Cardiac fibroblast (primary cell): ENCODE measurements at regions not wholly inside any gene's neighbourhood (a gene's known extent, or its start where the extent isn't known, plus 50 kb on each side); places are given as distances from the start of the nearest gene placed in this dataset.

ENCODE experiments used
- DNase-seq, 2 donors: peaks; one replicate each; pipeline versions ENCODE4 v3.0.0 to v3.0.0-alpha.2; 2010; ENCODE audit warnings: low read depth in 2 of 2
- H3K4me3 ChIP-seq, 2 donors: replicated peaks in 1 of 2; 1 replicate in 1 of 2; 2 replicates in 1 of 2; pipeline ENCODE4 v1.5.1; 2011; ENCODE audit warnings: low read depth in 2 of 2, low read length in 2 of 2, mild to moderate bottlenecking in 2 of 2, moderate library complexity in 1 of 2
- TF ChIP-seq, protein P1 (sequence below): IDR thresholded peaks from one replicate; pipeline ENCODE4 v1.5.1; 2011; ENCODE audit warnings: low read depth, mild to moderate bottlenecking, low read length, inconsistent platforms

DNA sequence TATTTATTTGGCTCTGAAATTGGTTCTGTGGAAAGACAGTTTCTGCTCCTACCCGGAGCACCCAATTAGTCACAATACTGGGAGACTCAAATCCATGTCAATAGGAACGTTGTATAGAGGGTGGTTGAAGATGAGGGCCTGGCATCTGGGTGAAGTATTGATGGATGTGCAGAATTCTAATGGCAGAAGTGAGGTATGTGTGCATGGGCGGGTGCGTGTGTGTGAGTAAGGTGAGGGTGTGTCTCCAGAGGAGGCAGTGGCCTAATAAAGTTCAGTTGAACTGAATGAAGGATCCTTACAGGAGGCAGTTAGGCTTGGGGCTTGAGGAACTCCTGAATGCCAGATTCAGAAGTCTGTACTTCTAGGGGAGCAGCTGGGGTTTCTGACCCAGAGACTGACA is 71.8 kb upstream of the B3GAT1 start:
- no peak for DNase-seq
- H3K4me3 ChIP-seq = no peak overlapping the region
- TF ChIP-seq, protein P1, sequence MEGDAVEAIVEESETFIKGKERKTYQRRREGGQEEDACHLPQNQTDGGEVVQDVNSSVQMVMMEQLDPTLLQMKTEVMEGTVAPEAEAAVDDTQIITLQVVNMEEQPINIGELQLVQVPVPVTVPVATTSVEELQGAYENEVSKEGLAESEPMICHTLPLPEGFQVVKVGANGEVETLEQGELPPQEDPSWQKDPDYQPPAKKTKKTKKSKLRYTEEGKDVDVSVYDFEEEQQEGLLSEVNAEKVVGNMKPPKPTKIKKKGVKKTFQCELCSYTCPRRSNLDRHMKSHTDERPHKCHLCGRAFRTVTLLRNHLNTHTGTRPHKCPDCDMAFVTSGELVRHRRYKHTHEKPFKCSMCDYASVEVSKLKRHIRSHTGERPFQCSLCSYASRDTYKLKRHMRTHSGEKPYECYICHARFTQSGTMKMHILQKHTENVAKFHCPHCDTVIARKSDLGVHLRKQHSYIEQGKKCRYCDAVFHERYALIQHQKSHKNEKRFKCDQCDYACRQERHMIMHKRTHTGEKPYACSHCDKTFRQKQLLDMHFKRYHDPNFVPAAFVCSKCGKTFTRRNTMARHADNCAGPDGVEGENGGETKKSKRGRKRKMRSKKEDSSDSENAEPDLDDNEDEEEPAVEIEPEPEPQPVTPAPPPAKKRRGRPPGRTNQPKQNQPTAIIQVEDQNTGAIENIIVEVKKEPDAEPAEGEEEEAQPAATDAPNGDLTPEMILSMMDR = no peak

DNA sequence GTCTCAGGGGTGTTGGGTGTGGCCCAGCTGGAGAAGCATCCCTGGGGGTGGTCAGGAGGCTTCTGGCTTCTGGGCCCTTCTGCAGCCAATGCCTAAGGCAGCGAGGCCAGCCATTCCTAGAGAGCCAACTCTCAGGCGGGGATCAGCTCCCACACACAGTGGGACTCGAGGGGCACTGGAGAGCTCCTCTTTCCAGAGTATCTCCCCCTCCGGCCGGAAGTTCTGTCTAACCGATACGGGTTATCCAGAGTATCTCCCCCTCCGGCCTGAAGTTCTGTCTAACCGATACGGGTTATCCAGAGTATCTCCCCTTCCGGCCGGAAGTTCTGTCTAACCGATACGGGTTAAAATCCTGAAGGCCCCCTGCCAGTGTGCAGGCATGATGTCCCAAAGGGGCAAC is 71.2 kb upstream of the B3GAT1 start:
- TF ChIP-seq, protein P1 = no peak
- no peak for DNase-seq
- H3K4me3 ChIP-seq = no peak overlapping the region

DNA sequence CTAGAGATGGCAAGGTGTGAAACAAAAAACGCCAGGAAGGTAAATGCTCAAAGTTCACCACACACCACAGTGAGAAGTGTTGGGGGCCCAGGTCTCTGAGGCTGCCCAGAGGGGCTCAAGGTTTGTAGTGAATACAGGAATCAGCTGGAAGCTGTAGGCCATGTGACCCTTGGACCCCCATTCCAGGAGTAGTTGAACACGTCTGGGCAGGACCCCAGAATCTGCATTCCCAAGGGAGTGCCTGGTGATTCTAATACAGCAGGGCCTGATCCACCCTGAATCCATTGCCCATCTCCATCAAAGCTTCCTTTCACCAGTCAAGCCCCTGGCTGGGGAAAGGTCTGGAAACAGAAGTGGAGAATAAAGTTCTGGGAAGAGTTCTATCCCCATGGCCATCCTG is 70.8 kb upstream of the B3GAT1 start:
- no peak overlapping the region for H3K4me3 ChIP-seq
- no peak for DNase-seq

DNA sequence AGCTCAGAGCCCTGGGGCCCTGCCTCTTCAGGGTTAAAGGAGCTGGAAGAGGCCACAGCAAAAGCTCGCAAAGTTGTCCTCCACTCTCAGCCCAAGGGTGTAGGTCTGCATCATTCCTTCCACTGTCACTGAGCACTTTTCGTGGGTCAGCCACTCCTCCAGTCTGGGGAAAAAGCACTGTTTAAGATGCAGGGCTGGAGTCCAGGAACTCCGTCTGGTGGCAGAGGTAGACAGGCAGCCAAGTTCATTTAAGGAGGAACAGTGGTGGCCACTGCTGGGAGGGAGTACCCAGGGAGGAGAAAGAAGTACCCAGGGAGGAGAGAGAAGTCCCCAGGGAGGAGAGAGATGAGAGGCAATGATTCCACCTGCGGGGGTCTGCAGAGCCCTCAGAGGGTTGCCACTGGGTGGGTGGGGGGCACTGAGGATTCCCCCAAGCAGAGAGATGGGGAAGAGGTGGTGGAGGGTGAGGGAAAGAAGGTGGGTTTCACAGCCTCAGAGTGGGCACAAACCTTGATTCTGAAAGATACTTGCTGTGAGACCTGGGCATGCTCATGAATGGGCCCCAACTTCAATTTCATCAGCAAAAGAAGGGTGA is 70.0 kb upstream of the B3GAT1 start:
- TF ChIP-seq, protein P1 = no peak
- no peak overlapping the region for H3K4me3 ChIP-seq
- no peak for DNase-seq

More for the DNA sequence above, 70.8 kb upstream of the B3GAT1 start:
- TF ChIP-seq, protein P1 = no peak

DNA sequence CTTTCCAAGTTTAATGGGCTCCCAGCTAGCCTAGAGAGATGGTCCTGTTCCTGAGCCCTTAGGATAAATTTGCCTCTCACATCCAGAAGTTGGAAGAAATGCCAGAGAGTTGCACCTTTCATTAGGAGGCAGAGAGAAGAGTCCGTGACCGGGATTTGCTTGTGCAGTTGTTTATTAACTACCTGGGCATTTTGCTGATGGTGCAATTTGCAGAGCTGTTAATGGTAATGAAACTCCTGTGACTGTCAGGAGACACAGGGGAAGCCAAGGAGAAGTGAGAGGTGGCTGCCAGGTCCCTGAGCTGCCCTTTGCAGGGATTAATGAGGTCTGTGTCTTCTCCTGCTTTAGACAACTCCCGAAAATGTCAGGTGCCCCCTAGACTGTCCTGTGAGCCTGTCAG is 69.1 kb upstream of the B3GAT1 start:
- TF ChIP-seq, protein P1 = no peak
- H3K4me3 ChIP-seq = no peak overlapping the region
- no peak for DNase-seq

DNA sequence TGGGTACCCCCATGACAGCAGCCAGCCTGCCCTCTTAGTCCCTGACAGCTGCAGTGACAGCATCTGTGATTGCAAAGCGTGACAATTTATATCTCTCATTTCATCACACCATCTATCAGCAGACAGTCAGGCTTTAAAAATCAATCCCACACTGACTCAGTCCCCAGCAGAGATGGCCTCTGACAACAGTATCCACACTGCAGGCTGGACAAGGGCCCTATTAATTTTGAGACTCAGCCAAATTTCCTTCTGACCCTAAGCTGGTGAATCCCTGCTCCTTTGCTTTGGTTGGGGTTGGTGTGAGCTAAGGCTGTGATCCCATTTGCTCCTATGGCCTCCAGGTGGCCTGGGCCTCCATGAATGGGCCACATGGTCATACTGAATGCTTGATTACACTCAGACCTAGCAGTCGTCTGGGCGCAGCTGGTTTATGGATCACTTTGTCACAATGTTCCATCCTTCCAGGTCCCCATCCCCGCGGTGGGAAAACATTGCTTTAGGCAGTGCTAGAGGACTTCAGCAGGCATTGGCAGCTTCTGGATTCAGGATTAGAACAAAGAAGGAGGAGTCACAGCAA is 68.2 kb upstream of the B3GAT1 start:
- H3K4me3 ChIP-seq = no peak overlapping the region
- TF ChIP-seq, protein P1 = no peak
- DNase-seq = no peak
